Stimulated activated naive B cell treated with anti-CD40 and anti-IgM and Interleukin-4, amounts not matched to agents 10 μg/mL and 1 μg/mL and 100 μg/mL, for 72 hours (primary cell): ENCODE measurements at regions not wholly inside any gene's neighbourhood (a gene's known extent, or its start where the extent isn't known, plus 50 kb on each side); places are given as distances from the start of the nearest gene placed in this dataset.

Experiments used
- ATAC-seq, 2 donors: fragments of 150-1000 bp; cut with Tn5 transposase; replicated peaks; 2 replicates each; pipeline ENCODE4 v1.10.0; 2021; ENCODE audit warnings: moderate library complexity in 1 of 2
- DNase-seq: peaks from one replicate; pipeline ENCODE4 v3.0.0; 2021
- H3K27ac Mint-ChIP-seq: one replicate; pipeline ENCODE4 v1.8.0; 2022; ENCODE audit warnings: mild to moderate bottlenecking, mixed read lengths
- H3K27me3 Mint-ChIP-seq, 2 donors: one replicate each; pipeline ENCODE4 v1.8.0; 2022; ENCODE audit warnings: mixed read lengths in 2 of 2
- H3K36me3 Mint-ChIP-seq, 2 donors: one replicate each; pipeline ENCODE4 v1.8.0; 2022; ENCODE audit warnings: mixed read lengths in 2 of 2, mild to moderate bottlenecking in 1 of 2
- H3K4me1 Mint-ChIP-seq, 2 donors: one replicate each; pipeline ENCODE4 v1.8.0; 2022; ENCODE audit warnings: mixed read lengths in 2 of 2, mild to moderate bottlenecking in 1 of 2
- H3K4me3 Mint-ChIP-seq, 2 donors: one replicate each; pipeline ENCODE4 v1.8.0; 2022; ENCODE audit warnings: mild to moderate bottlenecking in 2 of 2, mixed read lengths in 2 of 2, moderate library complexity in 1 of 2
- H3K9me3 Mint-ChIP-seq, 2 donors: one replicate each; pipeline ENCODE4 v1.8.0; 2022; ENCODE audit warnings: mixed read lengths in 2 of 2, mild to moderate bottlenecking in 1 of 2

- H3K27ac Mint-ChIP-seq, result no peak overlapping the region
- no peaks in the 10 kb centered on the region for H3K36me3 Mint-ChIP-seq
- no peak for ATAC-seq
- H3K27me3 Mint-ChIP-seq, result no peaks in the 10 kb centered on the region
- peaks cover 0 to 4% of the 10 kb centered on the region in 2 donors for H3K9me3 Mint-ChIP-seq
- DNase-seq, result no peak
- H3K4me1 Mint-ChIP-seq, result no peaks in the 10 kb centered on the region
- H3K4me3 Mint-ChIP-seq, result no peak overlapping the region
Measured at GRCh38 chr4:66355328-66355727, 685.0 kb upstream of the EPHA5 start.

- Mint-ChIP-seq H3K4me1 (no peaks in the 10 kb centered on the region), H3K27me3 (no peaks in the 10 kb centered on the region), H3K4me3 (no peak overlapping the region), H3K9me3 (peaks cover 3 to 4% of the 10 kb centered on the region in 2 donors), H3K36me3 (no peaks in the 10 kb centered on the region), H3K27ac (no peak overlapping the region)
- DNase-seq, result no peak
- ATAC-seq, result no peak
Measured at GRCh38 chr4:66351761-66352160, 681.5 kb upstream of the EPHA5 start.

- no peak overlapping the region for H3K27ac Mint-ChIP-seq
- no peaks in the 10 kb centered on the region for H3K4me1 Mint-ChIP-seq
- ATAC-seq (no peak), DNase-seq (no peak)
- H3K4me3 Mint-ChIP-seq, result no peak overlapping the region
- H3K27me3 Mint-ChIP-seq, result no peaks in the 10 kb centered on the region
- H3K36me3 Mint-ChIP-seq, result no peaks in the 10 kb centered on the region
- no peaks in the 10 kb centered on the region for H3K9me3 Mint-ChIP-seq
Measured at GRCh38 chr4:66340286-66340893, 670.1 kb upstream of the EPHA5 start.

DNA sequence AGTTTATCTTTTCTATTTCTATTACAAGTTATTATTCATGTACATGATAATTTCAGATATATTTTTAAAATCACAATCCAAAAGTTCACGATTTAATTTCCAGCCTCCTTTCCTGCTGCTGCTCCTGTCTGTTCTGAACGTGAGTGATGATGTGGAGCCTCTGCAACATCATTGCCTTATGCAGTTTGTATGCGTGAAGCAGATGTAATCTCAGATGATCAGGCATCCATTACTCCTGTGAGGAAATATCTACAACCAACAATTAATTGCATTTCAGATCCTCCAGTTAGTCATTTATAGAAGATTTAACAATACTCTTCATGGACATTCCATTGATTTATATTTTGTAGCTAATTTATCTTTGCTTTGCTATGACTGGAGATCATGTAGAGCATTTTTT, 668.7 kb upstream of the EPHA5 start:
- Mint-ChIP-seq H3K27me3 (no peaks in the 10 kb centered on the region), H3K4me1 (no peaks in the 10 kb centered on the region), H3K4me3 (no peak overlapping the region), H3K36me3 (no peaks in the 10 kb centered on the region), H3K9me3 (peaks cover 0 to 1% of the 10 kb centered on the region in 2 donors), H3K27ac (no peak overlapping the region)
- no peak for ATAC-seq
- DNase-seq, result no peak

DNA sequence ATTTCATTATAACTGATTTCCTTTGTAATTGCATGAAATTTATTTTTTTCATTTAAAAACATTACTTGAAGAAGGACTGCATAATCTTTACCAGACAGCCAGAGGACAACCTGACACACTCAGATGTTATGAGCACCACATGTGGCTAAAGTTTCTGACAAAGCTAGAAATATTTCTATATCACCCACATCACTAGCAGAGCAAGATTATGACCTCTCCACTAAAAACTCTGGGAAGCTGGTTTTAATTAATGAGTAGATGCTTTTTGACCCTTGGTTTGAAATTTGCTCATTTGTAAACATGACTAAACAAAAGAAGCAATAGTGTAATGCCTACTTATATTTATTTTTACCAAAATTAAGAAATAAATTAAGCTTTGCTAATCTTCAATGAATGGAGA, 661.5 kb upstream of the EPHA5 start:
- DNase-seq (no peak), ATAC-seq (no peak)
- H3K27me3 Mint-ChIP-seq, result no peaks in the 10 kb centered on the region
- H3K9me3 Mint-ChIP-seq, result peaks cover 0 to 1% of the 10 kb centered on the region in 2 donors
- H3K27ac Mint-ChIP-seq, result no peak overlapping the region
- H3K4me1 Mint-ChIP-seq, result no peaks in the 10 kb centered on the region
- no peak overlapping the region for H3K4me3 Mint-ChIP-seq
- H3K36me3 Mint-ChIP-seq, result no peaks in the 10 kb centered on the region

GRCh38 chr4:66330125-66330524, 659.8 kb upstream of the EPHA5 start:
- DNase-seq (no peak), ATAC-seq (no peak)
- no peak overlapping the region for H3K4me3 Mint-ChIP-seq
- no peaks in the 10 kb centered on the region for H3K36me3 Mint-ChIP-seq
- peaks cover 0 to 1% of the 10 kb centered on the region in 2 donors for H3K9me3 Mint-ChIP-seq
- H3K27me3 Mint-ChIP-seq, result no peaks in the 10 kb centered on the region
- H3K27ac Mint-ChIP-seq, result no peak overlapping the region
- no peaks in the 10 kb centered on the region for H3K4me1 Mint-ChIP-seq

GRCh38 chr4:66328803-66329574, 658.7 kb upstream of the EPHA5 start:
- ATAC-seq (no peak), DNase-seq (no peak)
- Mint-ChIP-seq H3K36me3 (no peaks in the 10 kb centered on the region), H3K27me3 (no peaks in the 10 kb centered on the region), H3K4me3 (no peak overlapping the region), H3K27ac (no peak overlapping the region), H3K4me1 (no peaks in the 10 kb centered on the region), H3K9me3 (no peaks in the 10 kb centered on the region)

- Mint-ChIP-seq H3K4me1 (no peaks in the 10 kb centered on the region), H3K27me3 (no peaks in the 10 kb centered on the region), H3K36me3 (peaks cover 0 to 3% of the 10 kb centered on the region in 2 donors), H3K4me3 (no peak overlapping the region), H3K27ac (no peak overlapping the region), H3K9me3 (peaks cover 8 to 13% of the 10 kb centered on the region in 2 donors)
- ATAC-seq (no peak), DNase-seq (no peak)
Measured at GRCh38 chr4:66307641-66308438, 637.6 kb upstream of the EPHA5 start.

DNA sequence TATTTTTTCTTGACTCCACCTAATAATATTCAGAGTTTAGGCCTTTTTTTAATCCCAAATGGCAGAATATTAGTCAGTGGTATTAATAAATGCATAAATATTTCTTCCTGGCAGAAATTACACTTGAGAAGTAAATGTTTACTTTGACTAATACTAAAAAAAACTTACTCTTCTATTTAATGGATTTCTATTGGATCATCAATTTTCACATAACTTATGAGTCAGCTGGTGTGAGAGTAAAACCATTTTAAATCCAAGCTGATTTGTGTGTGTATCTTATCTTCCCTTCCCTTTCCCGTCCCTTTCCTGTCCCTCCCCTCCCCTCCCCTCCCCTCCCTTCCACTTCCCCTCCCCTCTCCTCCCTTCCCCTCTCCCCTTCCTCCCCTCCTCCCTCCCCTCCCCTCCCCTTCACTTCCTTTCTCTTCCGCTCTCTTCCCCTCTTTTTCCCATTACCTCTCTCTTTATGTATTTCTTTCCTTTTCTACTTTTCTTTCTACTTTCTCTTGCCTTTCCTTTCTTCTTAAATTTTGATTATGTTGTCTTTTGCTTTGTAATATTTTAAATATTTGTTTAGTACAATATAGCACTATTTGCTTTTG, 630.1 kb upstream of the EPHA5 start:
- DNase-seq, result no peak
- no peak overlapping the region for H3K4me3 Mint-ChIP-seq
- H3K9me3 Mint-ChIP-seq, result no peaks in the 10 kb centered on the region
- H3K36me3 Mint-ChIP-seq, result no peaks in the 10 kb centered on the region
- no peaks in the 10 kb centered on the region for H3K27me3 Mint-ChIP-seq
- no peak for ATAC-seq
- H3K4me1 Mint-ChIP-seq, result no peaks in the 10 kb centered on the region
- no peak overlapping the region for H3K27ac Mint-ChIP-seq

- DNase-seq (no peak), ATAC-seq (no peak)
- no peaks in the 10 kb centered on the region for H3K27me3 Mint-ChIP-seq
- no peak overlapping the region for H3K4me3 Mint-ChIP-seq
- H3K27ac Mint-ChIP-seq, result no peak overlapping the region
- H3K4me1 Mint-ChIP-seq, result no peaks in the 10 kb centered on the region
- no peaks in the 10 kb centered on the region for H3K9me3 Mint-ChIP-seq
- H3K36me3 Mint-ChIP-seq, result no peaks in the 10 kb centered on the region
Measured at GRCh38 chr4:66298569-66298968, 628.3 kb upstream of the EPHA5 start.

- no peaks in the 10 kb centered on the region for H3K36me3 Mint-ChIP-seq
Measured at GRCh38 chr4:66297703-66298102, 627.4 kb upstream of the EPHA5 start.

DNA sequence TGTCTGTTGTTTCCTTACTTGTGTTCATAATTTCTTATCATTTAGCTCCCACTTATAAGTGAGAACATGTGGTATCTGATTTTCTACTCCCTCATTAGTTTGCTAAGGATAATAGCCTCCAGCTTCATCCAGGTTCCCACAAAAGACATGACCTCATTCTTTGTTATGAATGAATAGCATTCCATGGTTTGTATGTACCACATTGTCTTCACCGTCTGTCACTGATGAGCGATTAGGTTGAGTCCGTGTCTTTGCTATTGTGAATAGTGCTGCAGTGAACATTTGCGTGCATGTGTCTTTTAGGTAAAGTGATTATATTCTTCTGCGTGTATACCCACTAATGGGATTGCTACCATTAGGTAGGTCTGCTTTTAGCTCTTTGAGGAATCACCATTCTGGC, 624.3 kb upstream of the EPHA5 start:
- Mint-ChIP-seq H3K27ac (no peak overlapping the region), H3K4me3 (no peak overlapping the region), H3K4me1 (no peaks in the 10 kb centered on the region), H3K36me3 (no peaks in the 10 kb centered on the region), H3K9me3 (peaks cover 0 to 2% of the 10 kb centered on the region in 2 donors), H3K27me3 (no peaks in the 10 kb centered on the region)
- DNase-seq (no peak), ATAC-seq (no peak)

More at GRCh38 chr4:66297703-66298102, 627.4 kb upstream of the EPHA5 start:
- Mint-ChIP-seq H3K27ac (no peak overlapping the region), H3K9me3 (no peaks in the 10 kb centered on the region), H3K4me1 (no peaks in the 10 kb centered on the region), H3K27me3 (no peaks in the 10 kb centered on the region), H3K4me3 (no peak overlapping the region)
- ATAC-seq, result no peak
- no peak for DNase-seq

DNA sequence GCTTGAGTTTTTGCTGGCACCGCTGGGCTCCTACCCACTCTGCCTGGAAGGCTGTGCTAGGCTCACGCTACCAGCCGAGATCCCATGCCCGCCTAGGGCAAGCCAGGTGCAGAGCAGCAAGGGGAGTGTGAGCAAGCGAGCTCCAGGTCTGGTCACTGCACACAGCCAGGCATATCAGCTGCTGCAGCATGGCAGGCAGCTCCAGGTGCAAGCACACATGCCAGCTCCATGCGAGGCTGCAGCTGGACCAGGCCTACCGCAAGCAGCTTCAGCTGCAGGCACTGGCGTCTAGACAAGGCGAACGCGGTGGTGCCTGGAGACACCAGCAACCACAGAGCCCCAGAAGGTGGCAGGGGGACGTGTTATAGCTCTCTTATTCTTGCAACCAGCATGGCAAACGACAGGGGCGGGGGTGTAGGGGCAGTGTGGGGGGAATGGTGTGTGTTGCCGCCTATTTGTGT, 614.7 kb upstream of the EPHA5 start:
- ATAC-seq (no peak), DNase-seq (no peak)
- H3K27ac Mint-ChIP-seq, result no peak overlapping the region
- H3K36me3 Mint-ChIP-seq, result no peaks in the 10 kb centered on the region
- H3K4me1 Mint-ChIP-seq, result no peaks in the 10 kb centered on the region
- no peak overlapping the region for H3K4me3 Mint-ChIP-seq
- peaks cover 0 to 2% of the 10 kb centered on the region in 2 donors for H3K9me3 Mint-ChIP-seq
- H3K27me3 Mint-ChIP-seq, result no peaks in the 10 kb centered on the region

DNA sequence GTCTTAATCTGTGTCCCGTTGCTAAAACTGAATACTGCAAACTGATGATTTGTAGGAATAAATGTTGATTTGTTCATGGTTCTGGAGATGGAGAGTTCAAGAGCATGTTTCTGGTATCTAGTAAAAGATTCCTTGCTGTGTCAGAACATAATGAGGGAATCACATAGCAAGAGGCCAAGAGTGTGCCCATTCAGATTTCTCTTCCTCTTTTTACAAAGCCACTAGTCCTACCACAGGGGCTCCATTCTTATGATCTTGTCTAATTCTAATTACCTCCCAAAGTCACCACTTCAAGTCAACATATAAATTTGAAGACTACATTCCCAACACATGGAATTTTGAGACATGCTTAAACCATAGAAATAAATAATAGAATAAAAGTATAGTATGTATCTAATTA, 608.8 kb upstream of the EPHA5 start:
- no peaks in the 10 kb centered on the region for H3K4me1 Mint-ChIP-seq

More for the DNA sequence above, 608.8 kb upstream of the EPHA5 start:
- no peak for DNase-seq
- no peaks in the 10 kb centered on the region for H3K27me3 Mint-ChIP-seq
- H3K36me3 Mint-ChIP-seq, result no peaks in the 10 kb centered on the region
- ATAC-seq, result no peak
- no peak overlapping the region for H3K4me3 Mint-ChIP-seq
- H3K9me3 Mint-ChIP-seq, result no peaks in the 10 kb centered on the region
- no peak overlapping the region for H3K27ac Mint-ChIP-seq
